AG10803 (cell line): ENCODE measurements at regions not wholly inside any gene's neighbourhood (a gene's known extent, or its start where the extent isn't known, plus 50 kb on each side); places are given as distances from the start of the nearest gene placed in this dataset.

Source experiments
- DNase-seq: peaks from one replicate; pipeline ENCODE4 v3.0.0; 2010; ENCODE audit warnings: low read depth
- H3K4me3 ChIP-seq: 2 replicates; pipeline ENCODE4 v1.5.1; 2011; ENCODE audit warnings: mild to moderate bottlenecking, low read length, control low read depth
- CTCF ChIP-seq: conservative IDR thresholded peaks from 2 replicates; pipeline ENCODE4 v1.5.1; 2011; ENCODE audit warnings: mild to moderate bottlenecking, low read length, control low read depth, inconsistent platforms

GRCh38 chr12:97336900-97337751, 125.5 kb upstream of the RMST start:
- DNase-seq: no peak
- TF ChIP-seq CTCF: no peak
- H3K4me3 ChIP-seq: no peak overlapping the region

GRCh38 chr12:97342130-97342529, 120.5 kb upstream of the RMST start:
- no peak for TF ChIP-seq CTCF
- H3K4me3 ChIP-seq: no peak overlapping the region
- no peak for DNase-seq

- H3K4me3 ChIP-seq: no peak overlapping the region
- DNase-seq: no peak
Observed at GRCh38 chr12:97347956-97348355, 114.6 kb upstream of the RMST start.

GRCh38 chr12:97358361-97358760, 104.2 kb upstream of the RMST start:
- no peak for DNase-seq
- no peak overlapping the region for H3K4me3 ChIP-seq
- no peak for TF ChIP-seq CTCF

More at GRCh38 chr12:97347956-97348355, 114.6 kb upstream of the RMST start:
- TF ChIP-seq CTCF: no peak

- DNase-seq: no peak
- no peak for TF ChIP-seq CTCF
- no peak overlapping the region for H3K4me3 ChIP-seq
Observed at GRCh38 chr12:97359021-97359690, 103.4 kb upstream of the RMST start.

GRCh38 chr12:97363693-97364092, 98.9 kb upstream of the RMST start:
- no peak for DNase-seq
- H3K4me3 ChIP-seq: no peak overlapping the region
- TF ChIP-seq CTCF: no peak
